SKM-1 (cell line): ENCODE measurements at regions not wholly inside any gene's neighbourhood (a gene's known extent, or its start where the extent isn't known, plus 50 kb on each side); places are given as distances from the start of the nearest gene placed in this dataset.

Experiments
- DNase-seq: peaks from one replicate; lab custom pipeline; 2025; ENCODE audit not compliant: unreplicated experiment; lab: John Stamatoyannopoulos, UW

DNA sequence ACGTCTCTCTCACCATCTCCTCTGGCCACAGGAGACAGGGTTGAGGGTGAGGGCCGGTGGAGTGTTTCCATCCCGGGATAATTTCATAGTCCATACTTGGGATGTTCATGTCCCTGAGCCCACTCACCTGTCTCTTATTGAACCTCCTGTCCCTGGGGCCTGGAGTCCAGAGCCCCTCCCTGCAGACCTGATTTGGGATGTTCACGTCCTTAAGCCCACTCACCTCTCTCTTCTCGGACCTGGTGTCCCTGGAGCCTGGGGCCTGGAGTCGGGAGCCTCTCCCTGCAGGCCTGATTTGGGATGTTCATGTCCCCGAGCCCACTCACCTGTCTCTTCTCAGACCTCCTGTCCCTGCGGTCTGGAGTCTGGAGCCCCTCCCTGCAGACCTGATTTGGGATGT is 868.2 kb downstream of the BRD1 start:
- no peak for DNase-seq

DNA sequence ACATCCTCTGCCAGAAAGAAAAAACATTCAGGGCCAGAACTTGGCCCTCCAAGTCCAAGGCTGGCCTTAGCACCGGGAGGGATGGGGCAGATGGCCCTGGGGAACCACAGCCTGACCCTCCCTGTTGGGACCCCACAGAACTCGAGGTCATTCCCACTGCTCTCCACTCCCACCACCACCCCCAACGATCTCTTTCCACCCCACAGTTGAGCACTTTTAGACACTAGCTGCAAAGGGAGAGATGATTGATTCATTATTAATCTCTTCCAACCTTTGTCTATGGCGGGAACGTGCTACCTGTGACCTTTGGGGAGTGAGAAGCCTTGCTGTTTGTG is 869.7 kb downstream of the BRD1 start:
- DNase-seq, result no peak

DNA sequence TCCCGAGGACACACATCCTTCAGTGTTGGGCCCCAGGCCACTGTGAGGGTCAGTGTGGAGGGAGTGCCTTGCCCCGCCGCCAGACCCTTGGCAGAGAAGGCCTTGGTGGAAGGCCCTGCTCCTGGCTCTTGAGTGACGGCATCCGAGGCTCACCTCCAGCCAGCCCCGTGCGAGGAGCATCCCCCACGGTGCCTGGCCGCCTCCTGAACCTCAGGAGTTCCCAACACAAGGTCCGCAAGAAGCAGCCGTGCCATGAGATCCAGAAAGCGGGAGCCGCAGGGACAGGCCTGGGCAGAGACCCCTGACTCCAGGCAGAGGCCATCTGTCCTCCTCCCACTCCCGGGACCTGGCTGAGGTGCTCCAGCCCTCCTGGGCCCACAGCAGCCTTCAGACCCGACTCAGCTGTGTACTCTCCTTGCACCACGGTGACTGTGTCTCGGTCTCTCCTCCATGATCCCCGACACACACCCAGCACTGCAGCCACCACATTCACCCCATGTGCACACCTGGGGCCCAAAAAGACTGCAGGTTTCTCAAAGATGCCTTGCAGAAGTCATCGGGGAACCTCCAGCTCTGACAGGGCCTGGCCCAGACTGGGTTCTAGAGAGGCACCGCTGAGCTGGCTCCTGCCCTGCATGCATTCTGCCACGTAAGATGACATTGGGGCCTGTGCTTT is 870.2 kb downstream of the BRD1 start:
- no peak for DNase-seq

DNA sequence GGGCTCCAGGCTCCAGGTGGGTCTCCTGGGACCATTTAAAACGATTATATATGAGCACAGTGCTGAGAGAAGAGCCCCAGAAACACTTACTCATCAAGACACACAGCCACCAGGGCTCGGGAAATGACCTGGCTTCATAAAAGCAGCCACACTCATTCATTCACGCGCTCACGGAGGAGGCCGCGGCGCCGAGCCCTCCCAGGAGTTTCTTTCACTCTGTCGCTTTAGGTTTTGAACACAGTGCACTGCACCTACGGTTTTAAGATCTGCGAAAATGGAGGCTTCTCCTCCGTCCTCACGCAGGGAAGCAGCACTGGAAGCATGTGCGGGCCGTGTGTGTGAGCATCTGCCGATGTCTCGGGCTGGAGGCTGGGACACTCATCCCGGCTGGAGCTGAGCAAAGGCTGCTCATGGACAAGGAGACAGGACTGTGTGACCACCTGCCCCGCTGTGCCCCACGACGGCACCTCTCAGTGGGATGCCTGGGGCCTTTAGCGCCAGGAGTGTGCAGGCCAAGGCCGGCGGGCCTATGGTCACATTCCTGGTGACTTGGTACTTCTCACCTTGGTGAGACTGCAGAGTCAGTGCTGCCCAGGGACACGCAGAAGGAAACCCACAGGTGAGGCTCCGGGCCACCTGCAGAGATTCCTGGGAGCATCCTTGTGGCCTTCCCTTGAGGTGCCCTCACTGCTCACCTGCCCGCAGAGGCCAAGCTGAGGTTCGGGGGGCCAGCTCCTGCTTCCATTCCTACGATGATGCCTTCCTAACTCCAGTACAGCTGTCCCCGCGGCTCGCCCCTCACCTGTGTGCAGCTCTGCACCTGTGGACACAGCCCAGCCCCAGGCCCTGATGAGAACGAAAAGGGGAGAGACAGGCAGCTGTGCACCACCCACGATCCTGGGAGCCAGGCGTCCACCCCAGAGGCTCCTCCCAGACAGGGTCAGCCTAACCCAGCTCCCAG is 872.0 kb downstream of the BRD1 start:
- no peak for DNase-seq

DNA sequence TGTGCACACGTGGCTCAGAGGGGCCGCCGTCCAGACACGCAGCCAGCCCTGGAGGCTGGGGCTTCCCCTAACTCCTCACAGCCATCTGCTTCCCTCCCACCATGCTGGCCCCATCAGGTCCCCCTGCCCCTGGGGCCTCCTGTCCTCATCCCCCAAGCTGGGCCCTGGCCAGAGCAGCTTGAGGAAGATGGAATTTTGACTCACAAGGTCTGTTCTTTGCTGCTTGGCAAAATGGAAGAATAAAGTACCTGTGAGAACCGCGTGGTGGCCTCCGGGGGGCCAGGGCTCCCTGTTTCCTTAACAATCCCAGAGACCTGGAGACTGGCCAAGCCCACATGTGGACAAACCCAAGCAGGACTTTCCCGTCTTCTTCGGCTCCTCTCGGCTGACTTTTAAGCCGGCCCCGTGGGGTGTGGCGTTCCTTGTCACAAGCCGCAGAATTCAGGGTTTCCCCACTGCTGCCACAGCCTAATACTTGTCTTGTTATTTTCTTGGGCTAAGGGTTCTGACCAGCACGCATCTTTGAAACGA is 872.8 kb downstream of the BRD1 start:
- DNase-seq, result no peak

- no peak for DNase-seq
Observed at GRCh38 chr22:48953830-48954229, 873.8 kb downstream of the BRD1 start.

DNA sequence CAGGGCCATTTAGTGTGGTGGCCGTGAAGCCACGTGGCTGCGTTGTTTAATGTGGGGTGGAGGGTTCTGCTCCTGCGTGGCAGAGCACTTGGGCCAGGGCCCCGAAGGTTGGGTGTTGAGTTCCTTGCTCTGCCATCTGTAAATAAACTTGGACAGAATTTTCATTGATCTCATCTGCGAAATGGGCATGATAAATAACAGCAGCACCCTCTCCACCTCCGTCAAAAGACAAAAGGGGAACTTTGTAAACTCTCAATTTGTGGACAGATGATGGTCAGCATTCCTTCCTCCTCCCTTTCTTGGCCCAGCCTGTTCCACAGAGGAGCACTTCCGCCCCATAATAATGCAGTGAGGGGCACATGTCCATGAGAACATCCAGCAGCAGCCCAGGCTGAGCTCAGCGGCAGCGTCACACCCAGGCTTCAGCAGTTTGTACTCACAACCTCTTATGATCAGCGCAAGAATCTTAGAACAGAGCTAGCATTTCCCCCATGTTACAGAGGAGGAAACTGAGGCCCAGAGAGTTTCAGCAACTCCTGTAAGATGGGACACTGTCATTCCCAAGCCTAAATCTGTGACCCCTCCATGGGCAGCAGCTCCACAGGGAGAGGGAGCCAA is 874.5 kb downstream of the BRD1 start:
- DNase-seq, result no peak

DNA sequence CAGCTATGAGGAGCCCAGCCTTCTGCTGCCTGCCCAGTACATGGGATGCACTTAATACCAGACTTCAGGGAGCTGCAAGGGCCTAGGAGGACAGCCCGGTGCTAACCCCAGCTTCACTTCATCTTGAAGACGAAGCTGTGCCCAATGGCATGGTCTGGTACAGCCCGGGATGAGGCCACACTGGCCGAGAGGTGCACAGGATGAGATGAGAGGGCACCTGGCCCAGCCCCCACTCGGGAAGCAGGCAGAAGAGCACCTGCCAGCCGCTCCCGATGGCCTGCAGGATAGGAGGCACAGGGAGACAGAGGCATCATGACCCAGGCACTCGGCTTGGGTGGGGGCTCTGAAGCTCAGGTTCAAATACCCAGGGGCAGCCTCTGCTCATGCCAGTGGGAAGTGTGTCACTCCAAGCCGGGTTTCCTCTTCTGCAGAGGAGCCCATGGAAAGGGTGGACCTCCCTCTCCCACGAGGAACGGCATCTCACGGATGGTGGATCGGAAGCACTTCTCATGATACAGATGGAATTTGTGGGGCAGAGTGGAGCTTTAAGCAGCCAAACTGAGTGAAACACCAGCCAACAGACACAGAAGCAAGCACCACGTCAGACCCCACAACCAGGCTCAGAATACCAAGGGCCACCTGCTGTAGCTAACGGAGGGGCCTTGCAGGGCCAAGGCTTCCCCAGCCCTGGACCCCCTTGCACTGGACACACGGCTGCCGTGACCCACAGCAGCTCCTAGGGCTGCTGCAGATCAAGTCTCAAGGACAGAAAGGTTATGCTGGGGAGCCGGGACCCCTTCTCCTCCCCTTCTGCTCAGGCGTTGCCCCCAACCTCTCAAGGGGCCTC is 875.2 kb downstream of the BRD1 start:
- DNase-seq, result no peak

- DNase-seq, result no peak
Observed at GRCh38 chr22:48951836-48952235, 875.8 kb downstream of the BRD1 start.

DNA sequence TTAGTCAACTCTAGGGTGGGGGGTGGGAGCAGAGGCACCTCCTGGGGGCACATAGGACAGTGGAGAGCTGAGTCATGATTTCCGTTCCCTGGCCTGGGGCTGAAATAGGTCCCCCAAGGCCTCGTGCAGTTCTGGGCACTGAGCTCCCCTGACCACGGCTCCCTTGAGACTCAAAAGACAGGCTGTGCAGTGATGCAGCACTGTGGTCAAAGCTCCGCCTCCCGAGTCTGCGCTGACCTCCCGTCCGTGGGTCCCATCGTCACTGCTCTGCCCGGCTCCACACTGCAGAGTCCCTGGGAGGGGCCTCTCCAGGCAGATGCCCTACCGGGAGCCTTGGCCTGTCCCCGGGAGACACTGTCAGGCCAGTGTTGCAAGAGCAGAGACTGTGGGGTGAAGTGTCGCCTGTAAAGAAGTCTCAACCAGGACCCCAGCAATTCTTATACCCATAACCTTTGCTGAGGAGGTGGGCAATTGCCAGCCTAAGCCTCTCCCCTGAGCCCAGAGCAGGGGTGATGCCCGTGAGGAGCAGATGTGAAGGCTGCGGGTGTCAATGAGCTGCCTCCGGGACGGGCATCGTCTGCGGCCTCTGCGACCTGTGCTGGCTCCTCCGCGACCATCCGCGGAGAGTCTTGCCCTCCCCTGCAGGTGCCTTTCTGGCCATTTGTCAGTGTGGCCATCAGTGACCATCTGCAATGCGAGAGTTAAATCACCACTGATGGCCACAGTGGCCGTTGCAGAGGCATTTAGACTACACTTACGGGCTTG is 877.3 kb downstream of the BRD1 start:
- no peak for DNase-seq

DNA sequence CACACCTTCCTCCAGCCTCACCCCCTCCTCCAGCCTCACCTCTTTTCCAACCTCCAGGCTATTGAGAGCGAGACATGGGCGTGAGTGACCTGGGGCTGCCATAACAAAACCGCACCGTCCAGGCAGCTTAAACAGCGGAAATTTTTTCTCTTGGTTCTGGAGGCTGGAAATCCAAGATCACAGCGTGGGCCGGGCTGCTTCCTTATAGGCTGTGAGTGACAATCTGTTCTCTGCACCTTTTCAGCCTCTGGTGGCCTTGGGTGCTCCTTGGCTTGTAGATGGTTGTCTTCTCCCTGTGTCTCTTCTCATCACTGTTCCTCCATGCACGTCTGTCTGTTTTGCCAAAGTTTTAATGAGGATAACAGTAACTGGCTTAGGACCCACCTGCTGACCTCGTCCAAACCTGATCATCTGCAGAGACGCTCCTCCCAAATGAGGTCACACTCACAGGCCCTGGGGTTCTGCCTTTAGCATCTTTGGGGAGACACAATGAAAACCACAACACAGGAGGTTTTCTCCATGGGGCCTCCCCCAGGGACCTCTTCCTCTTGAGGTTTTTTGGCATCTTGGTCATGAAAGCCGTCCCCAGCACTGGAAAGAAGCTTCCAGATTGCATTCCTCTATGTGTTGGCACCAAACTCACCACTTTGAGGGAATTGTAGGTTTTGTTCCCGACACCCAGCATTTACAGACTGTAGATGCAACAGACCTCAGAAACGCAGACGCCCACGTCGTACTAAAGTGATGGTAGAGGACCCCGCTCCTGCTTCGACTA is 878.1 kb downstream of the BRD1 start:
- no peak for DNase-seq

- no peak for DNase-seq
Observed at GRCh38 chr22:48948575-48949170, 879.0 kb downstream of the BRD1 start.

- DNase-seq, result no peak
Observed at GRCh38 chr22:48947636-48948035, 880.0 kb downstream of the BRD1 start.

DNA sequence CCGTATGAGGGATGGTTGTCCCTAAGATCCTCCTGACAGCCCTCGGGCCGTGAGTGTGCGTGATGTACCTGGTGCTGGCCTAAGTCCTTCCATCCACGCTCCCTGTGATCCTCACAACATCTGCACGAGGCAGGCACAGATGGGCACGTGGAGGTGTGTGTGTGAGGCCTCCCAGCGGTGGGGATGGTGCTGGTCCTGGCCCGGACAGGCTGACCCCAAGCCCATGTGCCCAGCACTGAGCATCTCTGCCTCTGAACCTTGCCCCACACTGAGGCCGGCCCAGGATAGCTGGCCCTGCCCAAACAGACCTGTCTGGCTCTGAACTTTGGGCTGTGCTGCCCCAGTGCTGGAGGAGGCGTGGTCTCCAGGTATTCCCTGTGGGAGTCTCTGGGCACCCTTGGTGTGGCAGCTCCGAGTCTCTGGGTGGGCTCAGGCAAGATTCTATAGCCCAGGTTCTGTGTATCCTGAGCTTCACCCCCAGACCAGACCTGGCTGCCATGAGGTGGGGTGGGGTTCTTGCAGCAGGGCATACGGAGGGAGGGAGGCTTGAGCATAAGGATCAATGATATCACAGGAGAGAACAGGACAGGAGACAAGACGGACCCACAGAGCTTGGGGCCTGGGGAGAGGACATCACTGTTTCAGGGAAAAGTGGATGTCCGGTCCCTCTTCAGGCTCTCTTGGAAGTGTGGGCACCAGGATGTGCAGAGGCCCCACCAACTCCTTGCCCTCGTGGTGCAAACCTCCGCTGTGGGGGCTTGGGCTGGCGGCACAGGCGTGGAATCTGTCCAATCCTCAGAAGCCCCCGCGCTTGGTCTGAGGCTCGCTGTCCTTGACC is 881.8 kb downstream of the BRD1 start:
- no peak for DNase-seq

- no peak for DNase-seq
Observed at GRCh38 chr22:48944751-48945620, 882.7 kb downstream of the BRD1 start.

DNA sequence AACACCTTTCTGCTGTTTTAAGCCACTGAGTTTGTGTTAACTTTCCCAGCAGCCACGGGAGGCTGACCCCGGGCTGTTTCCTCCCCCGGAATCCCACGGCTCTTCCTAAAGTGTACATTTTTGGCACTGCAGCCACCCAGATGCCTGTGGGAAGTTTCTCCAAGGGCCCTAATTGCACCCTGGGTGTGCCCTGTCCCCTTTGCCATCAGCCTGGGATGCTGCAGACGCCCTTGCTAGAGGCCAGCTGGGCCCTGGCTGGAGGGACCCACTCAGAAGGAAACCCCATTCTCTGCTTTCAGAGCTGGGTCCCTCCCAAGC is 883.3 kb downstream of the BRD1 start:
- no peak for DNase-seq
